HG03135 (cell line): ENCODE measurements at regions not wholly inside any gene's neighbourhood (a gene's known extent, or its start where the extent isn't known, plus 50 kb on each side); places are given as distances from the start of the nearest gene placed in this dataset.

Experiments used
- ATAC-seq: cut with Tn5 transposase; IDR thresholded peaks from one replicate; pipeline ENCODE4 v1.9.1; 2021; ENCODE audit warnings: mild to moderate bottlenecking, moderate library complexity; ENCODE audit not compliant: unreplicated experiment

- ATAC-seq: no peak
These were observed 362.4 kb downstream of the MID1IP1 start for GRCh38 chrX:39163581-39164126.

- no peak for ATAC-seq
These were observed 363.0 kb downstream of the MID1IP1 start for GRCh38 chrX:39164212-39164611.

GRCh38 chrX:39165185-39165584 is 363.9 kb downstream of the MID1IP1 start:
- ATAC-seq: no peak

GRCh38 chrX:39165773-39166172 is 364.5 kb downstream of the MID1IP1 start:
- no peak for ATAC-seq

- no peak for ATAC-seq
These were observed 366.5 kb downstream of the MID1IP1 start for GRCh38 chrX:39167791-39168190.

- ATAC-seq: no peak
These were observed 367.4 kb downstream of the MID1IP1 start for GRCh38 chrX:39168609-39169008.

GRCh38 chrX:39169976-39170375 is 368.7 kb downstream of the MID1IP1 start:
- no peak for ATAC-seq

- ATAC-seq: no peak
These were observed 369.2 kb downstream of the MID1IP1 start for GRCh38 chrX:39170464-39170863.

GRCh38 chrX:39171686-39172085 is 370.4 kb downstream of the MID1IP1 start:
- ATAC-seq: no peak

- no peak for ATAC-seq
These were observed 373.0 kb downstream of the MID1IP1 start for GRCh38 chrX:39174241-39174771.

GRCh38 chrX:39174772-39175417 is 373.6 kb downstream of the MID1IP1 start:
- ATAC-seq: no peak

GRCh38 chrX:39175418-39176057 is 374.3 kb downstream of the MID1IP1 start:
- ATAC-seq: no peak

GRCh38 chrX:39176105-39176504 is 374.8 kb downstream of the MID1IP1 start:
- ATAC-seq: no peak

- no peak for ATAC-seq
These were observed 388.2 kb downstream of the MID1IP1 start for GRCh38 chrX:39189431-39189830.

- ATAC-seq: no peak
These were observed 393.4 kb downstream of the MID1IP1 start for GRCh38 chrX:39194673-39195072.

- ATAC-seq: no peak
These were observed 393.9 kb downstream of the MID1IP1 start for GRCh38 chrX:39195156-39195555.

GRCh38 chrX:39196192-39197102 is 395.2 kb downstream of the MID1IP1 start:
- peak; percentile 93 for ATAC-seq

- ATAC-seq: no peak
These were observed 398.2 kb downstream of the MID1IP1 start for GRCh38 chrX:39199429-39199828.

GRCh38 chrX:39201305-39201990 is 400.2 kb downstream of the MID1IP1 start:
- ATAC-seq: no peak

- ATAC-seq: no peak
These were observed 401.4 kb downstream of the MID1IP1 start for GRCh38 chrX:39202641-39203040.

- no peak for ATAC-seq
These were observed 402.2 kb downstream of the MID1IP1 start for GRCh38 chrX:39203427-39203826.
